NOMO-1 treated with dmso at 0.1 percent for 144 hours (cell line): ENCODE measurements at regions not wholly inside any gene's neighbourhood (a gene's known extent, or its start where the extent isn't known, plus 50 kb on each side); places are given as distances from the start of the nearest gene placed in this dataset.

Experiments
- DNase-seq: peaks from one replicate; lab custom pipeline; 2025; ENCODE audit not compliant: unreplicated experiment; lab: John Stamatoyannopoulos, UW

- DNase-seq, result no peak
These were observed 552.1 kb downstream of the TFEC start for GRCh38 chr7:115478426-115478825.

- no peak for DNase-seq
These were observed 553.3 kb downstream of the TFEC start for GRCh38 chr7:115477193-115477651.

GRCh38 chr7:115476671-115477181 is 553.8 kb downstream of the TFEC start:
- DNase-seq, result no peak

GRCh38 chr7:115475761-115476385 is 554.0 kb downstream of the MDFIC start:
- no peak for DNase-seq

- DNase-seq, result no peak
These were observed 553.3 kb downstream of the MDFIC start for GRCh38 chr7:115475206-115475605.

GRCh38 chr7:115474137-115474536 is 552.2 kb downstream of the MDFIC start:
- DNase-seq, result no peak

GRCh38 chr7:115471891-115472290 is 550.0 kb downstream of the MDFIC start:
- no peak for DNase-seq

- DNase-seq, result no peak
These were observed 540.6 kb downstream of the MDFIC start for GRCh38 chr7:115462301-115463015.

GRCh38 chr7:115449689-115450088 is 527.8 kb downstream of the MDFIC start:
- no peak for DNase-seq

GRCh38 chr7:115447495-115447894 is 525.6 kb downstream of the MDFIC start:
- no peak for DNase-seq

GRCh38 chr7:115441033-115441432 is 519.1 kb downstream of the MDFIC start:
- no peak for DNase-seq

GRCh38 chr7:115435178-115435577 is 513.3 kb downstream of the MDFIC start:
- no peak for DNase-seq

- DNase-seq, result no peak
These were observed 508.0 kb downstream of the MDFIC start for GRCh38 chr7:115429918-115430317.

GRCh38 chr7:115417662-115418061 is 495.8 kb downstream of the MDFIC start:
- DNase-seq, result no peak

- DNase-seq, result peak; percentile 55
These were observed 489.2 kb downstream of the MDFIC start for GRCh38 chr7:115410972-115411686.

- DNase-seq, result peak; percentile 48
These were observed 488.5 kb downstream of the MDFIC start for GRCh38 chr7:115410434-115410820.

- no peak for DNase-seq
These were observed 488.0 kb downstream of the MDFIC start for GRCh38 chr7:115409682-115410433.

GRCh38 chr7:115406219-115406618 is 484.3 kb downstream of the MDFIC start:
- DNase-seq, result no peak

GRCh38 chr7:115387137-115387536 is 465.2 kb downstream of the MDFIC start:
- DNase-seq, result no peak

- no peak for DNase-seq
These were observed 457.4 kb downstream of the MDFIC start for GRCh38 chr7:115379321-115379720.

GRCh38 chr7:115368998-115369397 is 447.1 kb downstream of the MDFIC start:
- no peak for DNase-seq
